HepG2 (cell line): ENCODE measurements at regions not wholly inside any gene's neighbourhood (a gene's known extent, or its start where the extent isn't known, plus 50 kb on each side); places are given as distances from the start of the nearest gene placed in this dataset.

Source experiments
- ATAC-seq: fragments of 200-7000 bp; cut with Tn5 transposase; 3 replicates; pipeline ENCODE4 v1.9.1; 2020; ENCODE audit warnings: mild to moderate bottlenecking, moderate library complexity
- BruUV-seq: library from RNA; stranded (reverse); fragments of 400-500 nt; replicated peaks from 2 replicates; lab custom pipeline; 2021; lab: Mats Ljungman, UMichigan
- CTCF ChIA-PET: fragments of 300-600 bp; formaldehyde crosslinking; extraction: SDS; loops from one replicate; lab custom pipeline; 2021; ENCODE audit warnings: low total read pairs, inconsistent platforms, low intra/inter-chr PET ratio; lab: Yijun Ruan, JAX
- POLR2A ChIA-PET: fragments of 350-600 bp; sonication (Branson Sonifier 250); formaldehyde crosslinking; loops from one replicate; lab custom pipeline; 2020; ENCODE audit warnings: antibody characterized with exemption, inconsistent platforms; lab: Yijun Ruan, JAX
- DNase-seq: peaks from one replicate; pipeline ENCODE4 v3.0.0-alpha.2; 2015; ENCODE audit warnings: low spot score
- FAIRE-seq: peaks from 3 replicates; lab custom pipeline; 2011; peaks lifted over from hg19 to GRCh38; lab: Jason Lieb, UNC
- H2AFZ ChIP-seq: one replicate; pipeline ENCODE4 v1.6.1; 2011; ENCODE audit warnings: low read length, inconsistent platforms
- H3K27ac ChIP-seq: fragments of 300-600 bp; 3 replicates; pipeline ENCODE4 v1.8.0; 2011; ENCODE audit warnings: mixed run types, mild to moderate bottlenecking, mixed read lengths, low read length, inconsistent platforms; ENCODE audit not compliant: insufficient read depth; ENCODE audit errors: extremely low read length
- H3K27me3 ChIP-seq, 2 experiments: fragments of 200-600 bp in 1 of 2; 2 replicates in 1 of 2; 3 replicates in 1 of 2; pipeline versions ENCODE4 v1.6.0 to v1.8.0; 2011; ENCODE audit warnings: low read length in 2 of 2, mild to moderate bottlenecking in 2 of 2, moderate library complexity in 2 of 2, inconsistent platforms in 1 of 2; ENCODE audit not compliant: insufficient read depth in 2 of 2, control insufficient read depth in 1 of 2
- H3K36me3 ChIP-seq, 2 experiments: fragments of 200-600 bp in 1 of 2; replicated peaks in 1 of 2; 2 replicates in 1 of 2; 3 replicates in 1 of 2; pipeline versions ENCODE4 v1.5.1 to v1.8.0; 2011; ENCODE audit warnings: low read length in 2 of 2, inconsistent platforms in 1 of 2; ENCODE audit not compliant: insufficient read depth in 2 of 2, control insufficient read depth in 1 of 2
- H3K4me1 ChIP-seq: 2 replicates; pipeline ENCODE4 v1.5.1; 2012; ENCODE audit warnings: low read length, inconsistent platforms; ENCODE audit not compliant: insufficient read depth
- H3K4me2 ChIP-seq: 2 replicates; pipeline ENCODE4 v1.6.0; 2011; ENCODE audit warnings: low read depth, low read length, inconsistent platforms
- H3K4me3 ChIP-seq, 3 experiments: fragments of 200-600 bp in 1 of 3; sonication (generic), shearing (Covaris generic) in 1 of 3; replicated peaks in 1 of 3; 2 replicates each; pipeline ENCODE4 v1.5.1; 2011 to 2016; ENCODE audit warnings: low read length in 3 of 3, inconsistent platforms in 2 of 3, low read depth in 2 of 3, mild to moderate bottlenecking in 2 of 3, control low read depth in 1 of 3, mixed read lengths in 1 of 3; ENCODE audit not compliant: insufficient read depth in 1 of 3
- H3K79me2 ChIP-seq: one replicate; pipeline ENCODE4 v1.6.1; 2011; ENCODE audit warnings: low read length, inconsistent platforms; ENCODE audit not compliant: insufficient read depth
- H3K9ac ChIP-seq: 2 replicates; pipeline ENCODE4 v1.6.0; 2011; ENCODE audit warnings: mild to moderate bottlenecking, low read depth, low read length, inconsistent platforms; ENCODE audit not compliant: insufficient read depth
- H3K9me3 ChIP-seq: 2 replicates; pipeline ENCODE4 v1.5.1; 2012; ENCODE audit warnings: mild to moderate bottlenecking, low read length
- H4K20me1 ChIP-seq: 2 replicates; pipeline ENCODE4 v1.6.0; 2011; ENCODE audit warnings: inconsistent platforms, mild to moderate bottlenecking, low read length, moderate library complexity; ENCODE audit not compliant: insufficient read depth
- CBX1 ChIP-seq: IDR thresholded peaks from one replicate; pipeline ENCODE4 v1.6.1; 2016; ENCODE audit warnings: antibody characterized with exemption, low read depth
- CTCF ChIP-seq: sonication (generic); formaldehyde crosslinking; IDR thresholded peaks from 2 replicates; pipeline ENCODE4 v1.5.0; 2020; ENCODE audit warnings: mild to moderate bottlenecking, missing genetic modification reagents, moderate library complexity
- EEA1 ChIP-seq: sonication (generic); formaldehyde crosslinking; IDR thresholded peaks from 2 replicates; pipeline ENCODE4 v1.5.1; 2020; ENCODE audit warnings: mild to moderate bottlenecking, missing genetic modification reagents, borderline replicate concordance
- NFE2 ChIP-seq: sonication (generic); formaldehyde crosslinking; IDR thresholded peaks from 2 replicates; pipeline ENCODE4 v1.4.0; 2020; ENCODE audit warnings: missing genetic modification reagents
- ZC3H13 ChIP-seq: sonication (generic); formaldehyde crosslinking; IDR thresholded peaks from 2 replicates; pipeline ENCODE4 v1.8.1; 2023; ENCODE audit warnings: mild to moderate bottlenecking, missing genetic modification reagents, moderate library complexity
- ZNF83 ChIP-seq: sonication (generic); formaldehyde crosslinking; IDR thresholded peaks from 2 replicates; pipeline ENCODE4 v1.4.0; 2020; ENCODE audit warnings: missing genetic modification reagents, mild to moderate bottlenecking, borderline replicate concordance
- WGBS: methylation state at CpG from one replicate; pipeline ENCODE4 v1.1.6; 2017; ENCODE audit warnings: low lambda C conversion rate; 5-methylcytosine and 5-hydroxymethylcytosine counted together
- in situ Hi-C: cut with HindIII; loops from 2 replicates; pipeline ENCODE4 v1.10.0; 2017; ENCODE audit warnings: low pct_unique_long_range_greater_than_20kb; ENCODE audit not compliant: extremely low pct_ligation_motif_present
- intact Hi-C: fragments of 100-400 bp; cut with micrococcal nuclease; formaldehyde crosslinking; loops from one replicate; pipeline ENCODE4 v1.10.0; 2022; ENCODE audit not compliant: unreplicated experiment

GRCh38 chr1:162988869-162989268, 80.3 kb upstream of the RGS4 start:
- Histone ChIP-seq H3K9me3 (no peaks in the 10 kb centered on the region), H3K4me2 (no peak overlapping the region)
- peak; percentile 2 for DNase-seq
- CTCF ChIA-PET, result no interaction called here
- 0 out of 2 replicates have a peak, but pooled peaks have one; percentile 21 for TF ChIP-seq CTCF (CRISPR knock-in tag)
- no peak for TF ChIP-seq ZC3H13 (CRISPR knock-in tag)
- TF ChIP-seq, all 625 proteins: peak for 1
- H4K20me1 ChIP-seq, result no peaks in the 10 kb centered on the region
- in situ Hi-C loops (no loop called here), intact Hi-C loops (no loop called here)
- H3K79me2 ChIP-seq, result no peaks in the 10 kb centered on the region
- no peak overlapping the region for H3K27ac ChIP-seq
- H3K4me3 ChIP-seq, result no peak overlapping the region
- 3% methylated on average over 3 of the region's 3 CpGs for WGBS
- H3K4me1 ChIP-seq, result no peaks in the 10 kb centered on the region
- no peaks in the 10 kb centered on the region for H3K27me3 ChIP-seq
- BruUV-seq, result no TSS peak
- H2AFZ ChIP-seq, result no peak overlapping the region
- FAIRE-seq (no peak), ATAC-seq (peak; percentile 43; the same call in 2 of the 3 replicates)
- H3K36me3 ChIP-seq, result no peaks in the 10 kb centered on the region
- H3K9ac ChIP-seq, result no peak overlapping the region
- POLR2A ChIA-PET, result no interaction called here

- FAIRE-seq, result no peak
- 0% methylated on average over 1 of the region's 1 CpG for WGBS
- no peak for ATAC-seq
- Histone ChIP-seq H2AFZ (no peak overlapping the region), H3K79me2 (no peaks in the 10 kb centered on the region), H3K4me3 (no peak overlapping the region), H3K36me3 (no peaks in the 10 kb centered on the region), H3K27ac (no peak overlapping the region), H3K4me1 (no peaks in the 10 kb centered on the region), H3K9ac (no peak overlapping the region), H3K27me3 (no peaks in the 10 kb centered on the region), H4K20me1 (no peaks in the 10 kb centered on the region), H3K4me2 (no peak overlapping the region), H3K9me3 (no peaks in the 10 kb centered on the region)
- TF ChIP-seq CBX1 (no peak), ZNF83 (no peak), EEA1 (CRISPR knock-in tag) (no peak), NFE2 (CRISPR knock-in tag) (no peak)
- ChIA-PET POLR2A (no interaction called here), CTCF (no interaction called here)
- no peak for DNase-seq
- intact Hi-C loops, result no loop called here
- in situ Hi-C loops, result no loop called here
- no TSS peak for BruUV-seq
Observed at GRCh38 chr1:162987866-162988265, 81.3 kb upstream of the RGS4 start.
